Brain microvascular endothelial cell (primary cell): ENCODE measurements at regions not wholly inside any gene's neighbourhood (a gene's known extent, or its start where the extent isn't known, plus 50 kb on each side); places are given as distances from the start of the nearest gene placed in this dataset.

Experiments used
- DNase-seq: peaks from one replicate; pipeline ENCODE4 v3.0.0-alpha.2; 2020
- H3K27ac ChIP-seq: fragments of 250-450 bp; sonication (Bioruptor Pico); 2 replicates; pipeline ENCODE4 v1.5.1; 2020; ENCODE audit warnings: mild to moderate bottlenecking, moderate library complexity
- H3K27me3 ChIP-seq: fragments of 250-450 bp; sonication (Bioruptor Pico); replicated peaks from 2 replicates; pipeline ENCODE4 v1.5.1; 2020; ENCODE audit warnings: mild to moderate bottlenecking
- H3K36me3 ChIP-seq: fragments of 250-450 bp; sonication (Bioruptor Pico); replicated peaks from 2 replicates; pipeline ENCODE4 v1.5.1; 2020; ENCODE audit warnings: mild to moderate bottlenecking
- H3K4me3 ChIP-seq: 2 replicates; pipeline ENCODE4 v1.5.1; 2011; ENCODE audit warnings: low read depth, mild to moderate bottlenecking, control low read depth, low read length, moderate library complexity
- in situ Hi-C: cut with HindIII; loops from 2 replicates; pipeline ENCODE4 v1.10.0; 2017; ENCODE audit warnings: low sequenced_read_pairs, low pct_ligation_motif_present
- TF ChIP-seq, protein P1 (sequence below): IDR thresholded peaks from 2 replicates; pipeline ENCODE4 v1.5.1; 2011; ENCODE audit warnings: low read depth, mild to moderate bottlenecking, moderate library complexity, low read length, control low read depth, inconsistent platforms; ENCODE audit errors: missing control alignments

DNA sequence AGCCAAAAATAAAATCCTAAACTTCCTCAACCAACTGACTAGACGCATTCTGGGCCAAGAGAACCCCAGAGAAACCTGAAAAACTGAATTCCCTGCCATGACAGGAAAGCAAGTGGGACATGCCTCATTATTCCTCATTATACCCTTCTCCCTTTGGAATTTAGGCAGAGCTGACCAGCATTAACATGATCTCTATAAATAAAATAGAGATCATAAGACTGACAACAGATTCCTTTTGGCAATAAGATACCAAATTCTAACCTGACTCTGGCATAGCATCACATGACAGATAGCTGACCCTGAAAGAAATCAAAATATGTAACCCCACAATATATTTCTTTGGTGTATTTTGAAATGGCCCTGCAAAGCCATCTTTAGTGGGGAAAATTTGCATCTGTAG is 277.8 kb upstream of the SLC14A2 start:
- Histone ChIP-seq H3K27me3 (no peaks in the 10 kb centered on the region), H3K4me3 (no peak overlapping the region), H3K36me3 (no peaks in the 10 kb centered on the region), H3K27ac (no peak overlapping the region)
- in situ Hi-C loops: no loop called here
- TF ChIP-seq, protein P1, sequence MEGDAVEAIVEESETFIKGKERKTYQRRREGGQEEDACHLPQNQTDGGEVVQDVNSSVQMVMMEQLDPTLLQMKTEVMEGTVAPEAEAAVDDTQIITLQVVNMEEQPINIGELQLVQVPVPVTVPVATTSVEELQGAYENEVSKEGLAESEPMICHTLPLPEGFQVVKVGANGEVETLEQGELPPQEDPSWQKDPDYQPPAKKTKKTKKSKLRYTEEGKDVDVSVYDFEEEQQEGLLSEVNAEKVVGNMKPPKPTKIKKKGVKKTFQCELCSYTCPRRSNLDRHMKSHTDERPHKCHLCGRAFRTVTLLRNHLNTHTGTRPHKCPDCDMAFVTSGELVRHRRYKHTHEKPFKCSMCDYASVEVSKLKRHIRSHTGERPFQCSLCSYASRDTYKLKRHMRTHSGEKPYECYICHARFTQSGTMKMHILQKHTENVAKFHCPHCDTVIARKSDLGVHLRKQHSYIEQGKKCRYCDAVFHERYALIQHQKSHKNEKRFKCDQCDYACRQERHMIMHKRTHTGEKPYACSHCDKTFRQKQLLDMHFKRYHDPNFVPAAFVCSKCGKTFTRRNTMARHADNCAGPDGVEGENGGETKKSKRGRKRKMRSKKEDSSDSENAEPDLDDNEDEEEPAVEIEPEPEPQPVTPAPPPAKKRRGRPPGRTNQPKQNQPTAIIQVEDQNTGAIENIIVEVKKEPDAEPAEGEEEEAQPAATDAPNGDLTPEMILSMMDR: no peak
- DNase-seq: no peak

DNA sequence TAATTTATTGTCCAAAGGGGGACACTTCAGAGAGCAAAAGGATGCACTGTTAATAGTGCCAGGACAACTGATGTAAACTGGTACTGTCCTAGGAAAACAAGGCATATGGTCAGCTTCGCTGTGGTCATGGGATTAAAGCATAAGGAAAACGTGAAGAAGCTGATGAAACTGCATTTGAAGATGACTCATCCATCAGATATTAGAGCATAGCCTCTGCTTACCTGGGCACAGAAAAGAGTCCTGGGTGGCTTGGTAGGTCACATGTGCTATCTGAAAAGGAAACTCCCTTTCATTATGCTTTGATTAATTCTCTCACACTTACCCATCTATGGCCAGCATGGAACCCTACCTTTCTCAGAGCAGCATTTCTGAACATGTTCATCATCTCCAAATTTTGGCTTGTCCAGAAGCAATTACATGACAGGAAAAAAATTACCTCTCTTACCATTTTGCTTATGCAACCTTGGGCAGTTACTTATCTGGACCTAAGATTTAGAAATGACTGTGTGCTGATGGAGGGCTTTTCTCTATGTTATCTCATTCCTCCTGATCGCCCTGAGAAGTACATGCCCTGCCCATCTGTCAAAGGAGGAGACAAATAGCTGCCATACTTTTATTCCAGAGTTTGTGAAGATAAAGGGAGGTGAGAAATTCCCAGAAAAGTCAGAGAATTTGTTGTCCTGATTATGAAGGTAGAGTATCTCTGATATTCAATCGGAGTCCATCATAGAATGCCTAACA is 275.3 kb upstream of the SLC14A2 start:
- Histone ChIP-seq H3K4me3 (no peak overlapping the region), H3K36me3 (no peaks in the 10 kb centered on the region), H3K27me3 (no peaks in the 10 kb centered on the region), H3K27ac (no peak overlapping the region)
- TF ChIP-seq, protein P1: no peak
- in situ Hi-C loops: no loop called here
- no peak for DNase-seq

DNA sequence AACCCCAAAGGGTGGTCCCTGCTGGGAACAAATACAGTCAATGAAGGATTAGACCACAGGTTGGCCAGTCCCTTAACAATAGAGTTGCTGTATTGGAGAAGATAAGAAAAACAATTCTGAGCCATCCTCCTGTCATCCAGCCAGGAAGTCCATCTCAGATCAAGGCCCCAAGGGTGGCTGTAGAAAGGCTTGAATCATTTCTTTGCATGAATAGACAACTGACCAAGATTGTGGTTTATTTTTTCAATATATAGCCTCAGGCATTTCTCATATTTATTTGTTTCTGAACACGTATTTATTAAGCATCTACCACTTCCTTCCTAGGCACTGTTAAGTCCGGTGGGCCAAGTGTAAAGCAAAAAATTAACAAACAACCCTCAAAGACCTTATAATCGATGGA is 274.4 kb upstream of the SLC14A2 start:
- TF ChIP-seq, protein P1: no peak
- Histone ChIP-seq H3K4me3 (no peak overlapping the region), H3K36me3 (no peaks in the 10 kb centered on the region), H3K27me3 (no peaks in the 10 kb centered on the region), H3K27ac (no peak overlapping the region)
- in situ Hi-C loops: no loop called here
- DNase-seq: no peak

DNA sequence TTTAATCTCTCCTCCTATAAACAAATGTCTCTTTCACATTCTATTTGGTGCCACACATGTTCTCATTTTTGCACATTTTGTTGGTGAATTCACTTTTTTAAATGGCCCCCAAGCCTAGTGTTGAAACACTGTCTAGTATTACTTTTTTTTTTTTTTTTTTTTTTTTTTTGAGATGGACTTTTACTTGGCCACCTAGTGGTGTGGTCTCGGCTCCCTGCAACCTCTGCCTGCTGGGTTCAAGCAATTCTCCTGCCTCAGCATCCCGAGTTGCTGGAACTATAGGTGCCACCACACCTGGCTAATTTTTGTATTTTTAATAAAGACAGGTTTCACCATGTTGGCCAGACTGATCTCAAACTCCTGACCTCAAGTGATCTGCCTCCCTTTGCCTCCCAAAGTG is 273.8 kb upstream of the SLC14A2 start:
- Histone ChIP-seq H3K36me3 (no peaks in the 10 kb centered on the region), H3K27ac (no peak overlapping the region), H3K27me3 (no peaks in the 10 kb centered on the region), H3K4me3 (no peak overlapping the region)
- TF ChIP-seq, protein P1: peak; percentile 42
- in situ Hi-C loops: no loop called here
- DNase-seq: no peak

DNA sequence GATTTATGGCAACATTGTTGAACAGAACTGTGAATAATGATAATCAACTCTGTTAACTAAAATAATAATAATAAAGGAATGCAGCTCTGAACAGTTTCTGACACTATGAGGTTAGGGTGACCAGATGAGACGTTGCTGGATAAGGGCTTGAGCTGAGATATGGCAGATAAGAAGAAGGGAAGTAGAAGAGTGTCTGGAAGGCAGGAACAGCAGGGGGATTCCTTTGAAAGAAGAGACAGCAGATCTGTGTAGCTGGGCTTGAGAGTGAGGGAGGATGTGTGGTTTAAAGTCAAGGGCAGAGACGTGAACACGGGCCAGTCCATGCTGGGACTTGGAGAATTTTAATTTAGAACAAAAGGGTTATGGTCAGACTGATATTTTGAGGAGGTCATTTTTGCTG is 273.1 kb upstream of the SLC14A2 start:
- H3K27ac ChIP-seq: no peak overlapping the region
- H3K4me3 ChIP-seq: no peak overlapping the region
- no peaks in the 10 kb centered on the region for H3K27me3 ChIP-seq
- TF ChIP-seq, protein P1: no peak
- no peak for DNase-seq
- in situ Hi-C loops: no loop called here
- no peaks in the 10 kb centered on the region for H3K36me3 ChIP-seq

DNA sequence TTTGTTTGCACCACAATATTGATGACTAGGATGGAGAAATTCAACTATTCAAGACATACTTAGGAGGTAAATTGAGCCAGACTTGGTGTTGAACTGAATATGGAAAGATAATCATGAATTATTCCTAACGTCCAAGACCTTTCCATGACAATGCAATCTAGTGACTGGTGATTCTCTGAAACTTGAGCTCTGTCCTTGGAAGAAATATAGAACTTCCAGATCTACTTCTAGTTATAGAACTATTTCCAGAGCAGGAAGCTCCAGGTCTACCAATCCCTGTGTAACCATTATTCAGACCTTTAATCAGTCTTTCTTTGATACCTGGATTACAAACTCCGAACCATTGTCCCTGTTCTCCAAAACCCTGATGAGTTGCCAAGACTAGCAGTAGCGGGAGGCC is 272.6 kb upstream of the SLC14A2 start:
- TF ChIP-seq, protein P1: no peak
- Histone ChIP-seq H3K27ac (no peak overlapping the region), H3K36me3 (no peaks in the 10 kb centered on the region), H3K4me3 (no peak overlapping the region), H3K27me3 (no peaks in the 10 kb centered on the region)
- no peak for DNase-seq
- in situ Hi-C loops: no loop called here
